CD14-positive monocyte (primary cell): ENCODE measurements at regions not wholly inside any gene's neighbourhood (a gene's known extent, or its start where the extent isn't known, plus 50 kb on each side); places are given as distances from the start of the nearest gene placed in this dataset.

Experiments
- DNase-seq, 3 donors: peaks; one replicate each; pipeline ENCODE4 v3.0.0-alpha.2; 2011 to 2022
- H2AFZ ChIP-seq: 2 replicates; pipeline ENCODE4 v1.6.0; 2012; ENCODE audit warnings: mild to moderate bottlenecking, low read depth, low read length, inconsistent platforms; ENCODE audit not compliant: insufficient read depth, poor library complexity, severe bottlenecking
- H3K27ac ChIP-seq, 2 donors: 1 replicate in 1 of 2; 2 replicates in 1 of 2; pipeline ENCODE4 v1.5.1; 2012 to 2013; ENCODE audit warnings: low read length in 2 of 2, control low read depth in 1 of 2, inconsistent platforms in 1 of 2, low read depth in 1 of 2, mild to moderate bottlenecking in 1 of 2
- H3K27me3 ChIP-seq, 2 donors: one replicate each; pipeline versions ENCODE4 v1.6.0 to v1.6.1; 2011 to 2013; ENCODE audit warnings: low read length in 2 of 2; ENCODE audit not compliant: control insufficient read depth in 2 of 2, insufficient read depth in 2 of 2
- H3K36me3 ChIP-seq, 2 donors: replicated peaks in 1 of 2; 1 replicate in 1 of 2; 2 replicates in 1 of 2; pipeline versions ENCODE4 v1.5.1 to v1.6.1; 2012 to 2013; ENCODE audit warnings: low read length in 2 of 2, control low read depth in 1 of 2, inconsistent platforms in 1 of 2, mild to moderate bottlenecking in 1 of 2; ENCODE audit not compliant: insufficient read depth in 2 of 2, control insufficient read depth in 1 of 2
- H3K4me1 ChIP-seq, 2 donors: 1 replicate in 1 of 2; 2 replicates in 1 of 2; pipeline versions ENCODE4 v1.5.1 to v1.6.1; 2012 to 2013; ENCODE audit warnings: low read length in 2 of 2, control low read depth in 1 of 2, inconsistent platforms in 1 of 2, mild to moderate bottlenecking in 1 of 2, moderate library complexity in 1 of 2; ENCODE audit not compliant: insufficient read depth in 2 of 2, control insufficient read depth in 1 of 2
- H3K4me2 ChIP-seq: replicated peaks from 2 replicates; pipeline ENCODE3; 2012; ENCODE audit warnings: low read length, moderate library complexity, mild to moderate bottlenecking; ENCODE audit not compliant: poor library complexity, severe bottlenecking; ENCODE audit errors: extremely low read depth
- H3K4me3 ChIP-seq, 3 experiments: fragments of 200-600 bp in 1 of 3; sonication (generic) in 1 of 3; replicated peaks in 1 of 3; 1 replicate in 2 of 3; 2 replicates in 1 of 3; pipeline ENCODE4 v1.5.1; 2011 to 2013; ENCODE audit warnings: low read length in 3 of 3, mild to moderate bottlenecking in 3 of 3, control low read depth in 2 of 3, low read depth in 2 of 3, inconsistent platforms in 1 of 3, moderate library complexity in 1 of 3
- H3K79me2 ChIP-seq: 2 replicates; pipeline ENCODE4 v1.6.0; 2012; ENCODE audit warnings: mild to moderate bottlenecking, control low read depth, inconsistent platforms, low read length, moderate library complexity; ENCODE audit not compliant: insufficient read depth
- H3K9ac ChIP-seq: 2 replicates; pipeline ENCODE4 v1.6.0; 2017; ENCODE audit warnings: low read length, mild to moderate bottlenecking; ENCODE audit not compliant: insufficient read depth, poor library complexity, severe bottlenecking
- H3K9me3 ChIP-seq, 2 donors: replicated peaks in 1 of 2; 1 replicate in 1 of 2; 2 replicates in 1 of 2; pipeline versions ENCODE4 v1.5.1 to v1.6.1; 2012 to 2013; ENCODE audit warnings: low read length in 2 of 2, control low read depth in 1 of 2; ENCODE audit not compliant: control insufficient read depth in 1 of 2, insufficient read depth in 1 of 2
- H4K20me1 ChIP-seq: 2 replicates; pipeline ENCODE4 v1.6.0; 2012; ENCODE audit warnings: mild to moderate bottlenecking, low read length, control low read depth, moderate library complexity; ENCODE audit not compliant: insufficient read depth
- H3K27ac Mint-ChIP-seq, 7 donors: one replicate each; pipeline ENCODE4 v1.8.0; 2020; ENCODE audit warnings: mild to moderate bottlenecking in 7 of 7, mixed read lengths in 7 of 7, moderate library complexity in 6 of 7, inconsistent platforms in 2 of 7
- H3K27me3 Mint-ChIP-seq, 3 donors: one replicate each; pipeline ENCODE4 v1.8.0; 2021 to 2022; ENCODE audit warnings: low read depth in 3 of 3, mild to moderate bottlenecking in 3 of 3, mixed read lengths in 3 of 3, moderate library complexity in 3 of 3, inconsistent platforms in 1 of 3
- H3K36me3 Mint-ChIP-seq, 2 donors: one replicate each; pipeline ENCODE4 v1.8.0; 2020; ENCODE audit warnings: mixed read lengths in 2 of 2, inconsistent platforms in 1 of 2, mild to moderate bottlenecking in 1 of 2
- H3K4me1 Mint-ChIP-seq: one replicate; pipeline ENCODE4 v1.8.0; 2020; ENCODE audit warnings: mild to moderate bottlenecking, mixed read lengths
- H3K4me3 Mint-ChIP-seq, 2 donors: one replicate each; pipeline ENCODE4 v1.8.0; 2020; ENCODE audit warnings: mild to moderate bottlenecking in 2 of 2, mixed read lengths in 2 of 2, moderate library complexity in 1 of 2
- H3K9me3 Mint-ChIP-seq, 7 donors: one replicate each; pipeline ENCODE4 v1.8.0; 2020 to 2022; ENCODE audit warnings: mixed read lengths in 7 of 7, mild to moderate bottlenecking in 6 of 7, moderate library complexity in 6 of 7, inconsistent platforms in 2 of 7
- CTCF ChIP-seq: fragments of 200-600 bp; IDR thresholded peaks from one replicate; pipeline ENCODE4 v1.8.0; 2022; ENCODE audit warnings: antibody characterized with exemption, mild to moderate bottlenecking
- whole genome bisulfite sequencing: methylation state at CpG from one replicate; pipeline ENCODE4 v1.1.5; 2013; ENCODE audit warnings: missing lambda C conversion rate; ENCODE audit not compliant: insufficient coverage; 5-methylcytosine and 5-hydroxymethylcytosine counted together
- intact Hi-C, 2 donors: fragments of 100-400 bp; cut with micrococcal nuclease; formaldehyde crosslinking; loops; one replicate each; pipeline versions ENCODE4 v1.15.0 to v1.15.1; 2023

- Histone ChIP-seq H3K27me3 (no peaks in the 10 kb centered on the region), H3K79me2 (no peaks in the 10 kb centered on the region), H3K4me3 (no peak overlapping the region), H3K27ac (no peak overlapping the region), H3K9ac (no peak overlapping the region), H2AFZ (no peak overlapping the region), H4K20me1 (no peaks in the 10 kb centered on the region), H3K4me2 (no peak overlapping the region), H3K9me3 (no peaks in the 10 kb centered on the region), H3K4me1 (no peaks in the 10 kb centered on the region), H3K36me3 (no peaks in the 10 kb centered on the region)
- WGBS: 100% methylated on average over 1 of the region's 4 CpGs
- Mint-ChIP-seq H3K36me3 (no peaks in the 10 kb centered on the region), H3K27me3 (no peaks in the 10 kb centered on the region), H3K4me3 (no peak overlapping the region), H3K9me3 (peaks cover 0 to 7% (median 3%) of the 10 kb centered on the region in 7 donors), H3K27ac (no peak overlapping the region), H3K4me1 (no peaks in the 10 kb centered on the region)
- intact Hi-C loops: no loop called here
- no peak for TF ChIP-seq CTCF
- DNase-seq: no peak
Measured at GRCh38 chr3:65265942-65266590, 578.3 kb upstream of the ADAMTS9 start.

GRCh38 chr3:65265511-65265910 lies 577.7 kb upstream of the ADAMTS9 start:
- H3K4me3 Mint-ChIP-seq: no peak overlapping the region
- peaks cover 0 to 8% (median 3%) of the 10 kb centered on the region in 7 donors for H3K9me3 Mint-ChIP-seq
- WGBS: 40% methylated on average over 1 of the region's 4 CpGs
- TF ChIP-seq CTCF: no peak
- no peak overlapping the region for H3K4me2 ChIP-seq
- H3K4me3 ChIP-seq: no peak overlapping the region
- intact Hi-C loops: no loop called here
- no peak overlapping the region for H2AFZ ChIP-seq
- no peaks in the 10 kb centered on the region for H3K36me3 Mint-ChIP-seq
- no peaks in the 10 kb centered on the region for H3K9me3 ChIP-seq
- H3K27ac Mint-ChIP-seq: no peak overlapping the region
- no peaks in the 10 kb centered on the region for H3K27me3 Mint-ChIP-seq
- no peak overlapping the region for H3K27ac ChIP-seq
- DNase-seq: no peak
- H3K36me3 ChIP-seq: no peaks in the 10 kb centered on the region
- no peak overlapping the region for H3K9ac ChIP-seq
- H4K20me1 ChIP-seq: no peaks in the 10 kb centered on the region
- no peaks in the 10 kb centered on the region for H3K79me2 ChIP-seq
- H3K27me3 ChIP-seq: no peaks in the 10 kb centered on the region
- H3K4me1 ChIP-seq: no peaks in the 10 kb centered on the region
- no peaks in the 10 kb centered on the region for H3K4me1 Mint-ChIP-seq
